Dendritic cell treated with granulocyte-macrophage colony-stimulating factor and Interleukin-4, amounts not matched to agents 40 ng/mL and 50 ng/mL, for 4 days (primary cell): ENCODE measurements at regions not wholly inside any gene's neighbourhood (a gene's known extent, or its start where the extent isn't known, plus 50 kb on each side); places are given as distances from the start of the nearest gene placed in this dataset.
"Not testable (repeated sequence)": the region's sequence is repeated elsewhere in the genome, so short reads cannot be mapped to it uniquely, and the experiment has no call there.

Experiments
- H3K27ac Mint-ChIP-seq: one replicate; pipeline ENCODE4 v1.8.0; 2022; ENCODE audit warnings: mild to moderate bottlenecking, mixed read lengths
- H3K27me3 Mint-ChIP-seq: one replicate; pipeline ENCODE4 v1.8.0; 2022; ENCODE audit warnings: mild to moderate bottlenecking, mixed read lengths
- H3K36me3 Mint-ChIP-seq: one replicate; pipeline ENCODE4 v1.8.0; 2022; ENCODE audit warnings: low read depth, mixed read lengths
- H3K4me1 Mint-ChIP-seq: one replicate; pipeline ENCODE4 v1.8.0; 2022; ENCODE audit warnings: low read depth, mixed read lengths
- H3K4me3 Mint-ChIP-seq: one replicate; pipeline ENCODE4 v1.8.0; 2022; ENCODE audit warnings: mild to moderate bottlenecking, moderate library complexity, mixed read lengths
- H3K9me3 Mint-ChIP-seq: one replicate; pipeline ENCODE4 v1.8.0; 2022; ENCODE audit warnings: mixed read lengths
- intact Hi-C: fragments of 100-400 bp; cut with micrococcal nuclease; formaldehyde crosslinking; loops from one replicate; pipeline ENCODE4 v1.15.0; 2022

DNA sequence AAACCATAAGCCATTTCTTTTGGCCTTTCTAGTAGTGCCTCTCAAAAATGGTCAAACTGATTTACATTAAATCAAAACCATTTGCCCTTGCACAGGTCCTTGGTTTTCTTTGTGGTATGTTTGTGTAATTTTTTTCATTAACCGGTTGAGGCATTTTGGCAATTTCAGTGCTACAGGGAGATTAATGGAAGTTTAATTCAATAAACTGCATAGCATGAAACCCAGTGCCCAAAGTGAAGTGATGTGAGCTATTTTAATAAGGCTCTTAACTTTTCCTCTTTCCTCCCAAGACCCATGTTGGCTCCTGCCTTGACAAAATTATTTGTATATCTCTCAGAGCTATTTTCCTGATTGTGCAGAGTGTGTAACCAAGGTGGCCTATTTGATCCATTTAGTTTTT is 326.2 kb upstream of the SEMA6A start:
- H3K27ac Mint-ChIP-seq: no peak overlapping the region
- no peak overlapping the region for H3K4me3 Mint-ChIP-seq
- intact Hi-C loops: no loop called here
- H3K36me3 Mint-ChIP-seq: no peaks in the 10 kb centered on the region
- H3K4me1 Mint-ChIP-seq: no peaks in the 10 kb centered on the region
- H3K9me3 Mint-ChIP-seq: peaks cover 8% of the 10 kb centered on the region
- H3K27me3 Mint-ChIP-seq: no peaks in the 10 kb centered on the region

DNA sequence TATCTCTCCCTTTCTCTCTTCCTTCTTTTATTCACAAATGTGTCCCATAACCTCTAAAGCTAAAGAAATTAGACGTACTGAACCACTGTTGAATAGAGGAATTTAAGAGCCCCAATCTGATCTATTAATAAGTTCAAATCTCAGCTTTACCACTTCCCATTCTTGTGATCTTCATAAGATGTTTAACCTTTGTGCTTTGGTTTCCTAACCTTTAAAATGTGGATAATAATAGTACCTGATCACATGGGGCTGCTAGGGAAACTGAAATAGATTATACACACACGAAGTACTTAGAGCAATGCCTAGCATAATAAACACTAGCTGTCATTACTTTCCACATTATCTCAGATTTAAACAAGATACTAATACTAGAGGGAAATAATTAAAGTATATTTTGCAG is 324.3 kb upstream of the SEMA6A start:
- Mint-ChIP-seq H3K36me3 (no peaks in the 10 kb centered on the region), H3K4me1 (no peaks in the 10 kb centered on the region), H3K27ac (no peak overlapping the region), H3K9me3 (peaks cover 8% of the 10 kb centered on the region), H3K4me3 (no peak overlapping the region), H3K27me3 (no peaks in the 10 kb centered on the region)
- intact Hi-C loops: no loop called here

DNA sequence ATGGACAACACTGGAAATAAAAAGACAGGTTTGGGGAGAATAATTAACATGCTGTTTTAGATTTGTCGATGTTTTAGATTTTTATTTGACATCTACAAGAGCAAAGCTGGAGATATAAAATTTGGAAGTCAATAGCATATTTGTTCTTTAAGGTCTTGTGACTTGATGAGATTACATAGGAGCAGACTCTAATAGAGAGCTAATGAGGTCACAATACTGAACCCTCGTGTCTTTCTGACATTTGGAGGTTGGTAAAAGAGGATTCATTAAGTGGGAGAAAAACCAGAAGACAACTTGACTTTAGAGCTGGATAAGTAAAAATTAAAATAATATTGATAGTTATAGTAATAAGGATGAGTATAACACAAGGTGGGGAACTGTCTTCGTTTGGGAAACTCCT is 322.7 kb upstream of the SEMA6A start:
- Mint-ChIP-seq H3K4me3 (no peak overlapping the region), H3K27ac (no peak overlapping the region), H3K27me3 (no peaks in the 10 kb centered on the region), H3K36me3 (no peaks in the 10 kb centered on the region), H3K4me1 (no peaks in the 10 kb centered on the region), H3K9me3 (peaks cover 8% of the 10 kb centered on the region)
- intact Hi-C loops: no loop called here

DNA sequence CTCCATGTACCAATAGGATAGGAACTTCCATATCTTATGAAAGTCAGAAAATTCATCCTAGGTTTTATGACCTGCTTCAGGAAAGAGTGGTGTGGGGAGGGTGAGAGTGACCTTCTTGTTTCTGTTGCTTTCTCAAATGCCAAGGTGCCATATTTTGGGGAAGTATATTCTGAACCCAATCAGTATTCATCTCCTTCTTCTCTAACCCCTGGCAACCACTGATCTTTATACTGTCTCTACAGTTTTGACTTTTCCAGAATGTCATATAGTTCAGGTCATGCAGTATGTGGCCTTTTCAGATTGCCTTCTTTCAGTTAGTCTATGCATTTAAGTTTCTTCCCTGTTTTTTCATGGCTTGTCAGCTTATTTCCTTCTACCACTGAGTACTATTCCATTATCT is 321.4 kb upstream of the SEMA6A start:
- H3K27me3 Mint-ChIP-seq: no peaks in the 10 kb centered on the region
- H3K9me3 Mint-ChIP-seq: peaks cover 2% of the 10 kb centered on the region
- H3K27ac Mint-ChIP-seq: no peak overlapping the region
- H3K4me3 Mint-ChIP-seq: no peak overlapping the region
- H3K36me3 Mint-ChIP-seq: no peaks in the 10 kb centered on the region
- intact Hi-C loops: no loop called here
- H3K4me1 Mint-ChIP-seq: no peaks in the 10 kb centered on the region

DNA sequence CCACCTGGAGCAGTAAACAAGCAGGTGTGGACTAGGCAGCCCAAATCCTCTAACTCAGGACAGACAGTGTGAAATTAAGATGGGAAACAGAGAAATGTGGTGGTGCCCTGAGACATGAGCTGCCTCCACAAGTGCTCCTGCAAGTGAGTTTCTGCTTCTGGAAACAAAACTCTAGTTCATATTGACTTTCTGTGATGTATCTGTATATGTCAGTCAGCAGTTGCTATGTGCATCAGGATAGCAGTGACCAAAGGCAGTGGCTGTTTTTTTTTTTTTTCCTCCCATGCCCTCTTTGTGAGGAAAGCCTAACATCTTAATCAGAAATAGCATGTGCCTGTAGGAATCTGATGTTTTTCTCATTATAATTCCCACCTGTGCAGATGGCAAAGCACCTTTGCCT is 318.4 kb upstream of the SEMA6A start:
- intact Hi-C loops: no loop called here
- H3K36me3 Mint-ChIP-seq: no peaks in the 10 kb centered on the region
- H3K4me1 Mint-ChIP-seq: no peaks in the 10 kb centered on the region
- no peaks in the 10 kb centered on the region for H3K27me3 Mint-ChIP-seq
- no peak overlapping the region for H3K27ac Mint-ChIP-seq
- H3K4me3 Mint-ChIP-seq: no peak overlapping the region
- no peaks in the 10 kb centered on the region for H3K9me3 Mint-ChIP-seq

DNA sequence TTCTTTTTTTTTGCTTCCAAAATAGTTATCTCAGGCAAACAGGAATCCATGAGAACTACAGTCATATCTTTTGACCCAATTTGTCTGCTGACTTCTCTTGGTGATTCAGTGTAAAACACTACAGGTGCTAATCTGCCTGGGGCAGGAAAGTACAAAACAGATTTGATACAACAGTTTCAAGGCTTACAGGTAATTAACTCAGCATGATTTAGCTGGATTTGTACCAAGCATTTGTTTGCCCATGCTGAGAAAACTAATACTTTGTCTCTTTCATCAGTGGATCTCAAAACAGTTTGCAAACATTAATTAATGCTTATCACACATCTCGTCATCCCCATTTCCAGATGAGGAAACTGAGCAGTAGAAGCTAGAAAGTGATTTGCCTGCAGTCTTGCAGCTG is 312.5 kb upstream of the SEMA6A start:
- Mint-ChIP-seq H3K9me3 (peaks cover 1% of the 10 kb centered on the region), H3K36me3 (no peaks in the 10 kb centered on the region), H3K4me3 (no peak overlapping the region), H3K27me3 (peaks cover 1% of the 10 kb centered on the region), H3K4me1 (no peaks in the 10 kb centered on the region), H3K27ac (no peak overlapping the region)
- intact Hi-C loops: no loop called here

DNA sequence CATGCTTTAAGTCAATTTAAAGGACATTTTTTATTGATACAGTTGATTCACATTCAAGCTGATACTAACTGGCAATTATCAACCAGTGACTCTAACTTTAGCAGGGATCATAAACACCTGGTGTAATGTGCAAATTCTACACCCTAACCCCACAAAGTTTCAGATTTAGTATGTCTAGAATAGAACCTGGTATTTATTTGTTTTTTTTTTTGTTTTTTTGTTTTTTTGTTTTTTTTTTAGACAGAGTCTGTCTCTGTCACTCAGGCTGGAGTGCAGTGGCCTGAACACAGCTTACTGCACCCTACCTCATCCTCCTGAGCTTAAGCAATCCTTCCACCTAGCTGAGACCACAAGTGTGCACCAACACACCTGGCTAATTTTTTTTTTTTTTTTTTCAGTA is 311.2 kb upstream of the SEMA6A start:
- H3K27ac Mint-ChIP-seq: no peak overlapping the region
- H3K4me1 Mint-ChIP-seq: no peaks in the 10 kb centered on the region
- intact Hi-C loops: no loop called here
- peaks cover 12% of the 10 kb centered on the region for H3K9me3 Mint-ChIP-seq
- peaks cover 1% of the 10 kb centered on the region for H3K27me3 Mint-ChIP-seq
- no peaks in the 10 kb centered on the region for H3K36me3 Mint-ChIP-seq
- no peak overlapping the region for H3K4me3 Mint-ChIP-seq

DNA sequence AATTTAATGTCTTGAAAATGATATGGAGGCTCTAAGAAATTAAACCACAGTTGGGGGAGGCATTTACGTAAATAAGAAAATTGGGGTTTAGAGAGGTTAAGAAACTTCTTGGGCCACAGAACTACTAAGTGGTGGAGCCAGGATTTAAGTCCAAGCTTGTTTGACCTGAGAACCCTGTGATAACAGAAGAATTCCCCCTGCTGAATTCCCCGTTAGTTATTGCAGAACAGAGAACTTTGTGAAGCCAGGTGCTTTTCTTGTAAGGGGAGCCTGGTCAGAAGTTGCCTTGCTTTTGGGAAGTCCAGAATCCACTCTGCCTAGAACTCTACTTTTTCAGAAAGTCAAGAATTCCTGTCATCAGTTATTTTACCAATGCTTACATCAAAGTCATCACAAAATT is 309.3 kb upstream of the SEMA6A start:
- Mint-ChIP-seq H3K4me1 (no peaks in the 10 kb centered on the region), H3K9me3 (peaks cover 12% of the 10 kb centered on the region), H3K4me3 (no peak overlapping the region), H3K27me3 (peaks cover 1% of the 10 kb centered on the region), H3K36me3 (no peaks in the 10 kb centered on the region), H3K27ac (no peak overlapping the region)
- intact Hi-C loops: no loop called here

DNA sequence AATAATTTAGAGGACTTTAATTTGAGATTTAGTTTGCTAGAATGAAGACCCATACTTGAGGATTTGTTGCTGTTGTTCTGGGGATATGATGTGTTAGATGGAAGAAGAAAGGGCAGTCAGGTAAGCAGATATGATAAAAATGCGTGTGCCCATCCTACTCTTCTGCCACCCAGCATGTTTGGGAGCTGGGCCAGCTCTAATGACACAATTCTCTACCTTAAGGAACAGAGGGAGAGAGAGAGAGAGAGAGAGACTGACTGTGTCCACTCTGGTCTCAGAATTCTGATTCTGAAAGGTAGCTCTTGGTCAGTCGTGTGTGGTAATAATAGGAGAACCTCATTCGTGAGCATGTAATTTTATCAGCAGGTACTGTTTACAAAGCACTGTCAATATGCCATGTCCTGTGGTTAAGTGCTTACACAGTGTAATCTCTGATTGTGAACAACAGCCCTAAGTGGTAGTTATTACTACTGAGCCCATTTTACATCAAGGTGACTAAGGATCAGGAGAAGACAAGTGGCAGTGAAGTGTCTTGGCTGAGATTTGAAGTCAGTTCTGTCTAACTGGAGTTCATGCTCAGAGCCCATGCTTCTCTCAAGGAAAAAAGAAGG is 307.4 kb upstream of the SEMA6A start:
- intact Hi-C loops: no loop called here
- no peaks in the 10 kb centered on the region for H3K36me3 Mint-ChIP-seq

DNA sequence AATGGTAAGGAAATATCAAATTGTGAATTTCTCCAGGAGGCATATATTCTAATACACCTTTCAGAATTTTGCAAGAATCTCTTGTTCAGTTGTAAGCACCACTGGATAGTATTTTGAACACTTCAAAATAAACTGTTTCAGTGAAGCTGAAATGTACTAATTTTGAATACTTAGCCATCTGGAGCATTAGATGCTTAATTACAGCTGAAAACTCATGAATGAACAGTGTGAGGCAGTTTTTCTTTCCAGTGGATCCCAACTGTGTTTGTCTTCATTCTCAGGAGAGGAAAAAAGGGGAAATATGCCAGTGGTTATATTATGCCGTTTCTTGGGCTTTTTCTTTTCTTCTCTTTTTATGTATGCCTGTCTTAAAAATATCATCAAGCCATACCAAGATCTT is 306.0 kb upstream of the SEMA6A start:
- no peaks in the 10 kb centered on the region for H3K4me1 Mint-ChIP-seq
- intact Hi-C loops: no loop called here
- peaks cover 1% of the 10 kb centered on the region for H3K27me3 Mint-ChIP-seq
- no peaks in the 10 kb centered on the region for H3K36me3 Mint-ChIP-seq
- H3K9me3 Mint-ChIP-seq: peaks cover 33% of the 10 kb centered on the region
- H3K27ac Mint-ChIP-seq: no peak overlapping the region
- no peak overlapping the region for H3K4me3 Mint-ChIP-seq

More for the DNA sequence above, 307.4 kb upstream of the SEMA6A start:
- peaks cover 28% of the 10 kb centered on the region for H3K9me3 Mint-ChIP-seq
- no peak overlapping the region for H3K4me3 Mint-ChIP-seq
- no peaks in the 10 kb centered on the region for H3K4me1 Mint-ChIP-seq
- H3K27ac Mint-ChIP-seq: no peak overlapping the region
- peaks cover 1% of the 10 kb centered on the region for H3K27me3 Mint-ChIP-seq

DNA sequence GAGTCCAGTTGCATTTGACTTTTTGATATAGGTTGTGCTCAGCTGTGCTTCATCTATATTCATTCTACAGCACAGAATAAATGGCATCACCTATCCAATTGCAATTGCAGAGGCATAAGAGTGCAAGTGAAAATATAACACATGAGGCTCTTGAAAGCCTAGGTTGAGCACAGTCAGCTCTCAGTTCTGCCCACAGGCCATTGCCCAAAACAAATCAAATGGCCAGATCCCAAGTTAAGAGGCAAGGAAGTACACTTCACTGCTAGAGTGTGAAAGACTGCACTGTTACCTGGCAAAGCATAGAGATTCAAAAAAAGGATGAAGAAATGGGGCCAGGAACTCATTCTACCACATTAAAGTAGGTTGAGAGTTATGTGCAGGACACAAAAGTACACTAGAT is 305.5 kb upstream of the SEMA6A start:
- Mint-ChIP-seq H3K4me3 (no peak overlapping the region), H3K27ac (no peak overlapping the region), H3K4me1 (no peaks in the 10 kb centered on the region), H3K9me3 (peaks cover 33% of the 10 kb centered on the region), H3K36me3 (no peaks in the 10 kb centered on the region), H3K27me3 (peaks cover 1% of the 10 kb centered on the region)
- intact Hi-C loops: no loop called here

DNA sequence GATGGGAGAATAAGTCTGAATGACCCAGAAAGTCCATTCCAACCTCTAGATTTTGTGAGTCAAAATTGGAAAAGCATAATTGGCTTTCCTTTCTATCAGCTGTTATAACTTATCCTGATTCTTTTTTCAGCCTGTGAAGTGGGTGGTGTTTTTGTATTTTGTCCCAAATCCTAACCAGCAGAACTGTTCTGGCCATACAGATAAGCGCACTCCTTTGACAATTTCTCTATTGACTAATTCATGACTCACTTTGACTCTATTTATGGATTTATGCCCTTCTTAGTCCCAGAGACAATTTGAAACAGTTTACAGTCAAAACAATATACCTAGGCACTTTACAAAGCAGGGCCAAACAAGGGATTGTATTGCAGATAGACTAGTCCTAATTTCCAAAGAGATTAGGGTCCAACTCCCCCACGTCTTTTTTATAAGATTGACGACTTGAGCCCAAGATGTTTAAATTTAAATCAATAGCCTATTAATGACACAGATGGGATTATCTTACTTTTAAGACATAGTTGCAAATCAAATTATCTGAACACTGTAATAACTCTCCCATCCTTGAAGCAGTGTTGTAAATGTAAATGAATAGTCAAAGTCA is 301.7 kb upstream of the SEMA6A start:
- Mint-ChIP-seq H3K9me3 (peaks cover 24% of the 10 kb centered on the region), H3K27me3 (no peaks in the 10 kb centered on the region), H3K36me3 (no peaks in the 10 kb centered on the region), H3K4me3 (no peak overlapping the region), H3K27ac (no peak overlapping the region), H3K4me1 (no peaks in the 10 kb centered on the region)
- intact Hi-C loops: no loop called here

DNA sequence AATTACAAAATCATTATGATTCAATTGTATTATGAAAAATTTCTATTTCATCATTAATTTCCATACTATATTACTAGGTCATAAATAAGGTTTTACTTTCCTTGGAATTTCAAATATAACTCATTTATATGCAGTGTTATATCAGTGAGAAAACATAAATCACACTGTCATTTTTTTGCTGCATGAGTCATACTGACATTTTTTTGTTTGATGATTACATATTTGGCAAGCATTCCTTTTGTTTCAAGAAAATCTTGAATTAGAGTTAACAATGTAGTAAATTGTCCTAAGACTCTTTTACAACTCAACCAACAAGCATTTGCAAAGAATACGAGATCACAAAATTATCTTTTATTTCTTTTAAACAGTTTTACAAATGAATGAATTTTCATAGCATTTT is 298.4 kb upstream of the SEMA6A start:
- H3K4me1 Mint-ChIP-seq: no peaks in the 10 kb centered on the region
- no peak overlapping the region for H3K27ac Mint-ChIP-seq
- intact Hi-C loops: no loop called here
- H3K4me3 Mint-ChIP-seq: no peak overlapping the region
- H3K27me3 Mint-ChIP-seq: no peaks in the 10 kb centered on the region
- H3K36me3 Mint-ChIP-seq: no peaks in the 10 kb centered on the region
- peaks cover 31% of the 10 kb centered on the region for H3K9me3 Mint-ChIP-seq

DNA sequence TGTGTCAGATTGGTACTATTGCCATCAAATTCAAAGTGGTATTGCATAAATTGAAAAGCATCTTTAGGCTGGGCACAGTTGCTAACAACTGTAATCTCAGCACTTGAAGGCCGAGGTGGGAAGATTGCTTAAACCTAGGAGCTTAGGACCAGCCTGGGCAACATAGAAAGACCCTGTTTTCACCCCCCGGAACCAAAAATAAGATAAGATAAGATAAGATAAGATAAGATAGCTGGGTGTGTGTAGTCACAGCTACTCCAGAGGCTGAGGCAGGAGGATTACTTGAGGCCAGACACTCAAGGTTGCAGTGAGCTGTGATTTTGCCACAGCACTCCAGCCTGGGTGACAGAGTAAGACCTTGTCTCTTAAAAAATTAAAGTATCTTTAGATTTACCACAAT is 297.9 kb upstream of the SEMA6A start:
- Mint-ChIP-seq H3K4me3 (no peak overlapping the region), H3K9me3 (peaks cover 29% of the 10 kb centered on the region), H3K4me1 (no peaks in the 10 kb centered on the region), H3K36me3 (no peaks in the 10 kb centered on the region), H3K27ac (no peak overlapping the region), H3K27me3 (no peaks in the 10 kb centered on the region)
- intact Hi-C loops: no loop called here

DNA sequence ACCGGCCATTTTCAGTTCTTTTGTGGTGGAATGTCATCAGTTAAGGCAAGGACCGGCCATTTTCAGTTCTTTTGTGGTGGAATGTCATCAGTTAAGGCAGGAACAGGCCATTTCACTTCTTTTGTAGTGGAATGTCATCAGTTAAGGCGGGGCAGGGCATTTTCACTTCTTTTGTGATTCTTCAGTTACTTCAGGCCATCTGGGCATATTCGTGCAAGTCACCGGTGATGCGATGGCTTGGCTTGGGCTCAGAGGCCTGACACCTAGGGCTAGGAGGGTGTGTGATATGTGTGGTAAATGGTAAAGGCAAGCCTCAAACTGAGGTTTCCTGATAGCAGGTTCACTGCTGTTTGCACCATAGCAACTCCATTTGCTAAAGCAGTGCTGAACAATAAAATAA is 293.2 kb upstream of the SEMA6A start:
- H3K9me3 Mint-ChIP-seq: peaks cover 29% of the 10 kb centered on the region
- H3K36me3 Mint-ChIP-seq, intact Hi-C loops, H3K27ac Mint-ChIP-seq, H3K4me3 Mint-ChIP-seq, H3K4me1 Mint-ChIP-seq, H3K27me3 Mint-ChIP-seq: not testable (repeated sequence)
